NK-92 treated with Interleukin-12 subunit alpha and Interleukin-12 subunit beta, amount 100 ng/mL, for 24 hours (cell line): ENCODE measurements at regions not wholly inside any gene's neighbourhood (a gene's known extent, or its start where the extent isn't known, plus 50 kb on each side); places are given as distances from the start of the nearest gene placed in this dataset.
"Not testable (repeated sequence)": the region's sequence is repeated elsewhere in the genome, so short reads cannot be mapped to it uniquely, and the experiment has no call there.

Experiments
- DNase-seq: peaks from one replicate; lab custom pipeline; 2025; lab: John Stamatoyannopoulos, UW

DNA sequence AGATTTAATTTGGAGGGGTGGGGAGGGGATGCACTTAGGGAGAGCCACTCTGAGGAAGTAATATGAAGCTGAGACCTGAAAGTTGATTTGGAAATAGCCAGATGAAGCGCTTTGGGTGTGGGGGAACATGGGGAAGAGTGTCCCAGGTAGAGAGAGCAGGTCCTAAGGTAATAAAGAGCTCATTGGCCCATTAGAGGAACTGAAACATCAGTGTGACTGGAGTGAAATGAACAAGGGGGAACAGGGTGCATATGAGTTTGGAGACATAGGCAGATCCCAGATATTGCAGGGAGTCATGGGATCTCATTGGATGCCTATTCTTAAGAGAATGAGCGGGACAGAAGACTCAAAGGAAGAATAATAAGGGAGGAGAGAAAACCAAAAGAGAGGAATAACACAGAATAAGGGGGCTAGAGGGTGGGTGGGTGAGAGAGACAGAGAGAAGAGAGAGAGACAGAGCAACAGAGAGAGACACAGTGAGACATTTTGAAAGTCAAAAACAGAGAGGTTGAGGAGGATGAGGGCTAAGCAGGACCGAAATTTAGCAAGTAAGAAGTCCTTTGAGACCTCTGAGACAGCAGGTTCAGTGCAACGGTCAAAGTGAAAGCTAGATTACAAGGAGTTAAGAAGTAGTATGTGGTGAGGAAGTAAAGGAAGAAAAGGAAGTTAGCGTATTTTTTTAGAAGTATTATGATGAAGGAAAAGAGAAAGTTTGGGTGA lies 54.1 kb upstream of the NOTCH2NLA start:
- not testable (repeated sequence) for DNase-seq

- DNase-seq: not testable (repeated sequence)
Measured at GRCh38 chr1:146281522-146281921, 52.7 kb upstream of the NOTCH2NLA start.

GRCh38 chr1:146278758-146279157 lies 49.9 kb upstream of the NOTCH2NLA start:
- not testable (repeated sequence) for DNase-seq
